Sigmoid colon (tissue), 4 donors: ENCODE measurements at regions not wholly inside any gene's neighbourhood (a gene's known extent, or its start where the extent isn't known, plus 50 kb on each side); places are given as distances from the start of the nearest gene placed in this dataset.

ENCODE experiments used
- EP300 ChIP-seq, 4 donors: sonication (generic); formaldehyde crosslinking; IDR thresholded peaks; one replicate each; pipeline ENCODE4 v1.6.1; 2017; ENCODE audit warnings: antibody characterized with exemption in 4 of 4
- TF ChIP-seq, protein P1 (sequence below), 4 experiments: fragments of 450-650 bp in 3 of 4; fragments of 200-600 bp in 1 of 4; IDR thresholded peaks; one replicate each; pipeline ENCODE4 v1.5.1; 2016 to 2019; ENCODE audit warnings: antibody characterized with exemption in 4 of 4, mild to moderate bottlenecking in 3 of 4, moderate library complexity in 2 of 4

DNA sequence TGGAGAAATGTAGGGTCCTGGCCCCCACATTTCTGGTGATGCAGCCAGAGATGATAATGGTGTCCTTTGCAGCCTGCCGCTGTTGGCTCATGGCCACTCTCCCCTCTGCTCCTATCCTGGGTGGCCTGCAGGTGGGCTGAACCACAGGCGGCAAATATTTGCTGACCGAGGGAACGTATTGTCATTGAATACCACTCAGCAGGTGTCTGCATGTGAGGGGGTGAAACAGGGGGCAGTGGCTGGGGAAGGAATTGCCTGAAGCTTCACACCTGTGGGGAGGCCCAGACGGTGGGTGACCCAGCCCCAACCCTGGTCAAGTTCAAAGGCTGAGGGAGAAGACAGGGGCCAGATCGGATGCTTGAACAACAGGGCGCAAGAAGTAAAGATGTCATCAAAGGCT lies 73.3 kb upstream of the WNT11 start:
- TF ChIP-seq, protein P1, sequence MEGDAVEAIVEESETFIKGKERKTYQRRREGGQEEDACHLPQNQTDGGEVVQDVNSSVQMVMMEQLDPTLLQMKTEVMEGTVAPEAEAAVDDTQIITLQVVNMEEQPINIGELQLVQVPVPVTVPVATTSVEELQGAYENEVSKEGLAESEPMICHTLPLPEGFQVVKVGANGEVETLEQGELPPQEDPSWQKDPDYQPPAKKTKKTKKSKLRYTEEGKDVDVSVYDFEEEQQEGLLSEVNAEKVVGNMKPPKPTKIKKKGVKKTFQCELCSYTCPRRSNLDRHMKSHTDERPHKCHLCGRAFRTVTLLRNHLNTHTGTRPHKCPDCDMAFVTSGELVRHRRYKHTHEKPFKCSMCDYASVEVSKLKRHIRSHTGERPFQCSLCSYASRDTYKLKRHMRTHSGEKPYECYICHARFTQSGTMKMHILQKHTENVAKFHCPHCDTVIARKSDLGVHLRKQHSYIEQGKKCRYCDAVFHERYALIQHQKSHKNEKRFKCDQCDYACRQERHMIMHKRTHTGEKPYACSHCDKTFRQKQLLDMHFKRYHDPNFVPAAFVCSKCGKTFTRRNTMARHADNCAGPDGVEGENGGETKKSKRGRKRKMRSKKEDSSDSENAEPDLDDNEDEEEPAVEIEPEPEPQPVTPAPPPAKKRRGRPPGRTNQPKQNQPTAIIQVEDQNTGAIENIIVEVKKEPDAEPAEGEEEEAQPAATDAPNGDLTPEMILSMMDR (IDR thresholded peaks at IDR 0.05) = no peak
- no peak for TF ChIP-seq EP300 (IDR thresholded peaks at IDR 0.05)
